H1 (cell line): ENCODE measurements at regions not wholly inside any gene's neighbourhood (a gene's known extent, or its start where the extent isn't known, plus 50 kb on each side); places are given as distances from the start of the nearest gene placed in this dataset.

ENCODE experiments used
- CTCF ChIP-seq, 3 experiments: IDR thresholded peaks; 1 replicate in 2 of 3; 2 replicates in 1 of 3; pipeline versions ENCODE4 v1.5.1 to v1.6.1; 2011; ENCODE audit warnings: low read length in 3 of 3, mild to moderate bottlenecking in 3 of 3, inconsistent platforms in 2 of 3, low read depth in 1 of 3, moderate library complexity in 1 of 3; ENCODE audit not compliant: insufficient read depth in 1 of 3; ENCODE audit errors: control extremely low read depth in 1 of 3
- FOSL1 ChIP-seq: IDR thresholded peaks from 2 replicates; pipeline ENCODE4 v1.6.1; 2011; ENCODE audit warnings: mild to moderate bottlenecking, low read depth, low read length, moderate library complexity; ENCODE audit not compliant: insufficient read depth

DNA sequence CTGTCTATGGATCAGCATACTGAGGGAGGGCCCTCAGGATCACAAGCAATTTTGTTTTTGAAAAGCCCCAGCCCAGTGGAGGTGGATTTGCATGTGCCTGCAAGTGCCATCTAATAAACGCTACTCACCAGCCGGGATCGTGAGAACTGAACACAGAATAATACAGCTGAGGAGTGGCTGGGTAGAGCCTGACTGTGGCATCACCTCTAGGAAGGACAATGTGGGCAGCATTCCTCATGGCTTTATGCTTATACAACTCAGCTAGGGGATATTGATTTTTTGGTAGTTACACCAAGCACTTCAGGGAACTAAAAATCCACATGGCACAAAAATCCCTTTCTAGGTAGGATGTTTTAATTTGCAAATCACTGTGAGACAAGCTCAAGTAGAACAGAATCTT, 72.7 kb upstream of the PALS2 start:
- no peak for TF ChIP-seq CTCF (IDR thresholded peaks at IDR 0.05; ENCODE audit: control extremely low read depth in 1 of 3, insufficient read depth in 1 of 3, low read depth in 1 of 3, low read length in 3 of 3)
- no peak for TF ChIP-seq FOSL1
